Fibroblast of mammary gland (primary cell): ENCODE measurements at regions not wholly inside any gene's neighbourhood (a gene's known extent, or its start where the extent isn't known, plus 50 kb on each side); places are given as distances from the start of the nearest gene placed in this dataset.

Experiments used
- DNase-seq: peaks from one replicate; pipeline ENCODE4 v3.0.0-alpha.2; 2010; ENCODE audit warnings: low read depth
- H3K4me3 ChIP-seq: 2 replicates; pipeline ENCODE4 v1.5.1; 2011; ENCODE audit warnings: low read depth, mild to moderate bottlenecking, low read length, moderate library complexity; ENCODE audit not compliant: control insufficient read depth
- CTCF ChIP-seq: conservative IDR thresholded peaks from 2 replicates; pipeline ENCODE4 v1.5.1; 2011; ENCODE audit warnings: low read depth, low read length, inconsistent platforms; ENCODE audit not compliant: control insufficient read depth, insufficient read depth

- DNase-seq, result no peak
- no peak overlapping the region for H3K4me3 ChIP-seq
- TF ChIP-seq CTCF, result no peak
These were observed 344.5 kb downstream of the KCNRG start for GRCh38 chr13:50359779-50360178.

- DNase-seq, result no peak
- H3K4me3 ChIP-seq, result no peak overlapping the region
- no peak for TF ChIP-seq CTCF
These were observed 345.4 kb downstream of the KCNRG start for GRCh38 chr13:50360637-50361036.

- no peak for TF ChIP-seq CTCF
- no peak for DNase-seq
- no peak overlapping the region for H3K4me3 ChIP-seq
These were observed 346.0 kb downstream of the KCNRG start for GRCh38 chr13:50361282-50361681.

GRCh38 chr13:50365408-50366391 lies 350.5 kb downstream of the KCNRG start:
- DNase-seq, result no peak
- no peak overlapping the region for H3K4me3 ChIP-seq
- TF ChIP-seq CTCF, result no peak

- TF ChIP-seq CTCF, result no peak
- no peak overlapping the region for H3K4me3 ChIP-seq
- no peak for DNase-seq
These were observed 351.4 kb downstream of the KCNRG start for GRCh38 chr13:50366488-50367174.

- DNase-seq, result no peak
- TF ChIP-seq CTCF, result no peak
- no peak overlapping the region for H3K4me3 ChIP-seq
These were observed 354.4 kb downstream of the KCNRG start for GRCh38 chr13:50369646-50370045.
